ENCODE measurements at regions not wholly inside any gene's neighbourhood (a gene's known extent, or its start where the extent isn't known, plus 50 kb on each side); places are given as distances from the start of the nearest gene placed in this dataset.

GRCh38 chr17:53949473-53950090 lies 126.9 kb downstream of the KIF2B start:
- ATAC-seq: no peak
- no peak for TF ChIP-seq CTCF (IDR thresholded peaks at IDR 0.05)
- peaks cover 0 to 46% (median 17%) of the 10 kb centered on the region in 11 donors for H3K9me3 ChIP-seq
- WGBS, 2 donors: 65 to 70% methylated on average over 9 of the region's 9 CpGs
- no peak overlapping the region for H3K4me3 ChIP-seq
- intact Hi-C loops (cut with DNase I): loop anchor here in 1 of 10 donors (10.0 kb wide), 1 partner anchor 55 kb away; no protein-coding TSS in a partner anchor
- H3K4me1 ChIP-seq: no peaks in the 10 kb centered on the region
- no peak overlapping the region for H3K27ac ChIP-seq
- no peaks in the 10 kb centered on the region for H3K36me3 ChIP-seq
- no peaks in the 10 kb centered on the region for H3K27me3 ChIP-seq
- DNase-seq: no peak

DNA sequence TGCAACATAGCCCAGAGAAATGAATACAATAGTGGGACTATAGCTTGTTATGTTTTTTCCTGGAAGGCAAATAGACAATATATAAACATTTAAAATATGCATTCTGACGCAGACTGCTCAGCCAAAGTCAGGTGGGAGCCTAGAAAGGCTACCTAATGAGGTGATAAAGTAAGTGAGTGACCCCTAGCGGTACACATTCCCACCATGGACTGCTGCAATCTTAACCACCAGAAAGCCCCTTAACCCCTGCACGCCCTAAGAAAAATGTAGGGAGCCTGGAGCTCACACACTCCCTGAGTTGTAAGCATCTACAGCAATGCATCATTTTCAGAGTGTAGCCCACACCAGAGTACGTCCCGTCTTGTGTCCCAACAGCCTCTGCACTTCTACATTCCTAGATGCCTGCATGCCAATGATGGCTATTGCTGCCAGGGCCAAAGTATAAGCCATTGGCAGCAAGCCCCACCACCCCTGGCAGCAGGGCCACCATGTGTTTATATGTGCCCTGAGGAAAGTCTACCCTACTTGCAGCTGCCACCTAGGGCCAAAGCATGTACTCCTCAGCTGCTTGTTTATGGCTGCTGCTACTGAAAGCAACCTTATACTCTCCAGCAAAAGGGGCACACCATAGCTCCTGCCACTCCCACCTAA lies 127.6 kb downstream of the KIF2B start:
- DNase-seq: no peak
- no peak for ATAC-seq
- no peaks in the 10 kb centered on the region for H3K27me3 ChIP-seq
- no peak overlapping the region for H3K27ac ChIP-seq
- H3K4me1 ChIP-seq: no peaks in the 10 kb centered on the region
- no peak for TF ChIP-seq CTCF (IDR thresholded peaks at IDR 0.05)
- 49 to 51% methylated on average over 5 of the region's 5 CpGs for WGBS, 2 donors
- no peak overlapping the region for H3K4me3 ChIP-seq
- H3K36me3 ChIP-seq: no peaks in the 10 kb centered on the region
- peaks cover 0 to 53% (median 21%) of the 10 kb centered on the region in 11 donors for H3K9me3 ChIP-seq
- intact Hi-C loops (cut with DNase I): no loop called here

DNA sequence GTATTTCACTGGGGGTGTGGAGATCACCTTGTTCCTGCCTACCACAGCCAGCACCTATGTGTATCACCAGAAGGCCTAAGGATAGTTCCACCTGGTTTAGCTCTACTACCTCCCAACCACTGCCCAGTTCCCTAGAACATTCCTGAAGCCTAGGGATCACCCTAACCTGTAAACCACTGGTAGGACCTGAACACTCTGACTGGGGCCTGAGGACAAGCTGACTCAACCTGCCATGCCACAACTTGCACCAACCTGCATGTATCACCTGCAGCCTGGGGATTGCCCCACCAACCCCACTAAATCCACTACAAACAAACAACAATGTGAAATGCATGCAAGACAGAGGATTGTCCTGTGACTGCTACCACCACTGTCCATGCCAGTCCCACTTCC lies 128.1 kb downstream of the KIF2B start:
- TF ChIP-seq CTCF (IDR thresholded peaks at IDR 0.05): no peak
- ATAC-seq (no peak), DNase-seq (no peak)
- no peak overlapping the region for H3K27ac ChIP-seq
- no peaks in the 10 kb centered on the region for H3K27me3 ChIP-seq
- H3K9me3 ChIP-seq: peaks cover 0 to 59% (median 21%) of the 10 kb centered on the region in 11 donors
- H3K36me3 ChIP-seq: no peaks in the 10 kb centered on the region
- H3K4me1 ChIP-seq: no peaks in the 10 kb centered on the region
- H3K4me3 ChIP-seq: no peak overlapping the region
- intact Hi-C loops (cut with DNase I): no loop called here

- no peaks in the 10 kb centered on the region for H3K36me3 ChIP-seq
- WGBS, 2 donors: 28 to 41% methylated on average over 1 of the region's 1 CpG
- TF ChIP-seq CTCF (IDR thresholded peaks at IDR 0.05): no peak
- H3K27ac ChIP-seq: no peak overlapping the region
- no peak for DNase-seq
- intact Hi-C loops (cut with DNase I): loop anchor here in 1 of 10 donors (10.0 kb wide), 1 partner anchor 63 kb away; no protein-coding TSS in a partner anchor
- H3K4me1 ChIP-seq: no peaks in the 10 kb centered on the region
- no peaks in the 10 kb centered on the region for H3K27me3 ChIP-seq
- H3K9me3 ChIP-seq: peaks cover 0 to 6% (median 0%) of the 10 kb centered on the region in 11 donors
- no peak for ATAC-seq
- H3K4me3 ChIP-seq: no peak overlapping the region
Observed at GRCh38 chr17:53971361-53971760, 148.6 kb downstream of the KIF2B start.

All from heart right ventricle (tissue), 16 donors.